ENCODE measurements at regions not wholly inside any gene's neighbourhood (a gene's known extent, or its start where the extent isn't known, plus 50 kb on each side); places are given as distances from the start of the nearest gene placed in this dataset.

- no peaks in the 10 kb centered on the region for H3K27me3 Mint-ChIP-seq
- H3K4me1 Mint-ChIP-seq (ENCODE audit: low read depth), result peaks cover 3% of the 10 kb centered on the region
- TF ChIP-seq CTCF (IDR thresholded peaks at IDR 0.05; ENCODE audit: unreplicated experiment), result no peak
- H3K27ac Mint-ChIP-seq, result no peak overlapping the region
- H3K36me3 Mint-ChIP-seq (ENCODE audit: insufficient read depth), result no peaks in the 10 kb centered on the region
- no peak for DNase-seq (ENCODE audit: low spot score, unreplicated experiment)
- H3K9me3 Mint-ChIP-seq (ENCODE audit: low read depth), result no peaks in the 10 kb centered on the region
- no peak overlapping the region for H3K4me3 Mint-ChIP-seq (ENCODE audit: low read depth)
Observed at GRCh38 chr9:80794197-80794596, 895.1 kb downstream of the TLE1 start.

GRCh38 chr9:80793706-80794105 lies 895.6 kb downstream of the TLE1 start:
- no peak overlapping the region for H3K4me3 Mint-ChIP-seq (ENCODE audit: low read depth)
- H3K27ac Mint-ChIP-seq, result no peak overlapping the region
- no peaks in the 10 kb centered on the region for H3K36me3 Mint-ChIP-seq (ENCODE audit: insufficient read depth)
- no peaks in the 10 kb centered on the region for H3K27me3 Mint-ChIP-seq
- no peak for DNase-seq (ENCODE audit: low spot score, unreplicated experiment)
- no peaks in the 10 kb centered on the region for H3K9me3 Mint-ChIP-seq (ENCODE audit: low read depth)
- TF ChIP-seq CTCF (IDR thresholded peaks at IDR 0.05; ENCODE audit: unreplicated experiment), result no peak
- H3K4me1 Mint-ChIP-seq (ENCODE audit: low read depth), result peaks cover 3% of the 10 kb centered on the region

- TF ChIP-seq CTCF (IDR thresholded peaks at IDR 0.05; ENCODE audit: unreplicated experiment), result no peak
- H3K27ac Mint-ChIP-seq, result no peak overlapping the region
- H3K36me3 Mint-ChIP-seq (ENCODE audit: insufficient read depth), result no peaks in the 10 kb centered on the region
- peaks cover 3% of the 10 kb centered on the region for H3K4me1 Mint-ChIP-seq (ENCODE audit: low read depth)
- DNase-seq (ENCODE audit: low spot score, unreplicated experiment), result no peak
- peaks cover 4% of the 10 kb centered on the region for H3K9me3 Mint-ChIP-seq (ENCODE audit: low read depth)
- H3K4me3 Mint-ChIP-seq (ENCODE audit: low read depth), result no peak overlapping the region
- H3K27me3 Mint-ChIP-seq, result no peaks in the 10 kb centered on the region
Observed at GRCh38 chr9:80792726-80793125, 896.6 kb downstream of the TLE1 start.

- no peak for TF ChIP-seq CTCF (IDR thresholded peaks at IDR 0.05; ENCODE audit: unreplicated experiment)
- H3K4me3 Mint-ChIP-seq (ENCODE audit: low read depth), result no peak overlapping the region
- no peak overlapping the region for H3K27ac Mint-ChIP-seq
- H3K36me3 Mint-ChIP-seq (ENCODE audit: insufficient read depth), result no peaks in the 10 kb centered on the region
- DNase-seq (ENCODE audit: low spot score, unreplicated experiment), result no peak
- no peaks in the 10 kb centered on the region for H3K27me3 Mint-ChIP-seq
- peaks cover 3% of the 10 kb centered on the region for H3K4me1 Mint-ChIP-seq (ENCODE audit: low read depth)
- peaks cover 4% of the 10 kb centered on the region for H3K9me3 Mint-ChIP-seq (ENCODE audit: low read depth)
Observed at GRCh38 chr9:80791836-80792235, 897.5 kb downstream of the TLE1 start.

GRCh38 chr9:80790764-80791163 lies 898.6 kb downstream of the TLE1 start:
- Mint-ChIP-seq H3K36me3 (ENCODE audit: insufficient read depth) (no peaks in the 10 kb centered on the region), H3K9me3 (ENCODE audit: low read depth) (peaks cover 4% of the 10 kb centered on the region), H3K27me3 (no peaks in the 10 kb centered on the region), H3K27ac (no peak overlapping the region), H3K4me3 (ENCODE audit: low read depth) (no peak overlapping the region), H3K4me1 (ENCODE audit: low read depth) (no peaks in the 10 kb centered on the region)
- DNase-seq (ENCODE audit: low spot score, unreplicated experiment), result no peak
- no peak for TF ChIP-seq CTCF (IDR thresholded peaks at IDR 0.05; ENCODE audit: unreplicated experiment)

Data from progenitor cell of endocrine pancreas (in vitro differentiated cells).